SK-N-DZ (cell line): ENCODE measurements at regions not wholly inside any gene's neighbourhood (a gene's known extent, or its start where the extent isn't known, plus 50 kb on each side); places are given as distances from the start of the nearest gene placed in this dataset.
A peak's percentile ranks its signal among the peaks of the same experiment; 100 is the strongest.
"Not testable (repeated sequence)": the region's sequence is repeated elsewhere in the genome, so short reads cannot be mapped to it uniquely, and the experiment has no call there.

Source experiments
- DNase-seq: peaks from one replicate; pipeline ENCODE4 v3.0.0-alpha.2; 2015; ENCODE audit warnings: low spot score

- peak; percentile 55 for DNase-seq
These were observed 296.8 kb downstream of the RAB38 start for GRCh38 chr11:87878373-87878825.

- DNase-seq = no peak
These were observed 304.2 kb downstream of the RAB38 start for GRCh38 chr11:87871056-87871455.

- DNase-seq = no peak
These were observed 305.2 kb downstream of the RAB38 start for GRCh38 chr11:87870086-87870485.

GRCh38 chr11:87866951-87867350, 308.3 kb downstream of the RAB38 start:
- no peak for DNase-seq

GRCh38 chr11:87861030-87861429, 314.2 kb downstream of the RAB38 start:
- DNase-seq = no peak

- no peak for DNase-seq
These were observed 315.6 kb downstream of the RAB38 start for GRCh38 chr11:87859636-87860035.

GRCh38 chr11:87851827-87852226, 323.4 kb downstream of the RAB38 start:
- DNase-seq = no peak

- DNase-seq = no peak
These were observed 324.0 kb downstream of the RAB38 start for GRCh38 chr11:87851234-87851633.

GRCh38 chr11:87849216-87849615, 326.0 kb downstream of the RAB38 start:
- DNase-seq = no peak

GRCh38 chr11:87840786-87841185, 334.5 kb downstream of the RAB38 start:
- no peak for DNase-seq

- no peak for DNase-seq
These were observed 343.0 kb downstream of the RAB38 start for GRCh38 chr11:87832211-87832610.

- no peak for DNase-seq
These were observed 355.2 kb downstream of the RAB38 start for GRCh38 chr11:87820011-87820410.

GRCh38 chr11:87819151-87819550, 356.1 kb downstream of the RAB38 start:
- DNase-seq = peak; percentile 15

GRCh38 chr11:87812571-87813365, 362.5 kb downstream of the RAB38 start:
- no peak for DNase-seq

GRCh38 chr11:87810486-87810885, 364.8 kb downstream of the RAB38 start:
- DNase-seq = no peak

GRCh38 chr11:87809256-87809655, 366.0 kb downstream of the RAB38 start:
- no peak for DNase-seq

GRCh38 chr11:87804176-87804575, 371.1 kb downstream of the RAB38 start:
- DNase-seq = no peak

- DNase-seq = no peak
These were observed 371.5 kb downstream of the RAB38 start for GRCh38 chr11:87803748-87804147.

- not testable (repeated sequence) for DNase-seq
These were observed 390.4 kb downstream of the RAB38 start for GRCh38 chr11:87784862-87785261.

- DNase-seq = no peak
These were observed 395.2 kb downstream of the RAB38 start for GRCh38 chr11:87780068-87780413.

GRCh38 chr11:87779276-87780067, 395.8 kb downstream of the RAB38 start:
- no peak for DNase-seq

- DNase-seq = no peak
These were observed 396.9 kb downstream of the RAB38 start for GRCh38 chr11:87778357-87778756.

- peak; percentile 80 for DNase-seq
These were observed 400.2 kb downstream of the RAB38 start for GRCh38 chr11:87775036-87775435.
